ENCODE measurements at regions not wholly inside any gene's neighbourhood (a gene's known extent, or its start where the extent isn't known, plus 50 kb on each side); places are given as distances from the start of the nearest gene placed in this dataset.
"Not testable (repeated sequence)": the region's sequence is repeated elsewhere in the genome, so short reads cannot be mapped to it uniquely, and the experiment has no call there.

DNA sequence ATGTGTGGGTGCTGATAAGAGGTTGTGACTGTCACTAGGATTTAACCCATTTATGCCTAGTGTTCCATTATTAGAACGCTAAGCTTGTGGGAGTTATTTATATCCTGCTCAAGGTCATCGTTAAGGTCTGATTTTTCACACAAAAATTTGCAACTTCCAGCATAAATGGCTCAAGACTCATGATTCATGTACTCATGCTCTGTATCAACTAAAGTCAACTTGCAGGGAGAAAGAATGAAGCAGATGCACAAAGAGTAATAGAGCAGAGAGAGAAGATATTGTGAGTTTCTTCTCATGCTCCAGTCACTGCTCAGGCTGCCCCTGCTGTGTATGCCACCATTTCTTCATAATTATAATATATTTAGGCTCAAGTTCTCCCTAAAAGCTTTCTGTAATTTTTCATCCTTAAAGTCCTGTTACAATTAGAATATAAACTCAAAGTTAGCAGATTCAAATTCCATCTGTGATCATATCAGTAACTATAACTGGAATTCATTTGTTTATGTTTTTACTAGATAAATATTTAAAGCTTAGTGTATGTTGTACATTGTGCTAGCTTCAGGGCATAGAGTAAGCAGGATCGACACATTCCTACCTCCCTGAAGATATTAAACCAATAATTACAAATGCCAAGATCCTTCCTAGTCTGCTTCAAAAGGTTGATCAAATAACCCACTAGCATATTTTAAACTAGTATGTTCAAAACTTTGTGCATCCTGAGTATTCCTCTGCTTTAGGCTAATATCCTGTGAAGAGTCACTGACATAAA lies 136.7 kb downstream of the NUDT12 start:
- DNase-seq: no peak

DNA sequence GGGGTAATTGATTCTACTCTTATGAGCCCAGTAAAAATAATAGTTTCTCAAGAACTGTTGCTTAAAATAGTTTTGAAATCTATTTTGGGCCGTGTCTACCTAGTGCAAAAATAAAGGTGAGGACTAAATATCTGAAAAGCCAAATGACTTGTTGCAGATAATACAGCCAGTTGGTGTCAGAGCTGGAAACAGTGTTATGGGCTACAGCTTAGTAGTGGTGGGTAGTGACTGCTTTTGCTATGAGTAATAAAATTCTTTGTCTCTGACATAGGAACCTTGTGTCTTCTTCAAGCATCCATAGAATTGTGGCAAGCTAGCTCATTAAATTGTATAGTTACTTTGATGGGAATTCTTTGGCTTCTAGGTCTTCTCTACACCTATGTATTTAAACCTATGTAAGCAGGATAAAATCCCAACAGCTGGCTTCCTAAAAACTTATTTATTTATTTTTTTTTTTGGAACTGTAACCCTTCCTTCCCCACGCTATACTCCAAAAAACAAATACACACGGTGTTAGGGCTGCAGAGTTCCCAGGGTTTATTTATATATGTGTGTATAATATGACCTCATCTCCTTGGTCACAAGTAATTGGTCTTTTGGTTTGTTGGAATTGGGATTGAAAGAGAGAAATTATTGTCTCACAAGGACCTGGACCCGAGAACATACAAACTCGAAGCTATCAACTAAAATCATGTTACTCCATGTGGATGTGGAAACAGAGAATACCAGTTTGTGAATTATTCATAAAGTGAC lies 138.0 kb downstream of the NUDT12 start:
- no peak for DNase-seq

DNA sequence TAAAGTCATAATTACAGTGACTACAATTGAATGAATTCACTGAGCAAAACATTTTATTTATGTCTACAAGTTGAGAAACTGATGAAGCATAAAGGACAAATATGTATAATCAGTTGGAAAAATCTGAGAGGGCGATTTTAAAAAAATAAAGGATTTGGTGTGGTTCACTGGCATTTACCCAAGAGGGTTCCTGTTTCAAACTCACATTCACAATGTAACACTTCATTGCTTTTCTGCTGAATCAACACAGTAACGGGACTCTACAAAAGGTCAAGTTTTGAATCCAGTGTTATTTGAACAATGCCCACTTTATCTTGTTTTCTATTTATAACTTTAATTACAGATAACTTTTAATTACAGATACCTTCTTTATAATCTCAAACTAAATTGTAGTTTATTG lies 138.6 kb downstream of the NUDT12 start:
- DNase-seq: no peak

DNA sequence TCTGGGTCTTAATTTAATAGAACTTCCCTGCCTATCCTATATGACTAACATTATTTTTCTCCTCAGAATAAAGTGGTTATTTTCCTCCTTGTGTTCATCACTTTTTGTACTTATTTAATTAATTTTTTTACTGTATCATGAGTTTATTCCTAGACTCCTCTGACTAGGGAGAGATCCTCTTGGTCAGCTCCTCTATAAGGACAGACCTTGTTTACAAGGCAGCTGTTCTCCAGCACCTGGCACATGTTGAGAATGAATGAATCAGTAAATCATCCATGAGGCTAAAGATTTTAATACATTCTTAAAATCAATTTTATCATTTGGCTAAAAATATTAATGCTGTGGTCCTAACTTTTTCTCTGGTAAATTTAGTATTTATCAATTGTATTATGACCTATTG lies 139.8 kb downstream of the NUDT12 start:
- no peak for DNase-seq

DNA sequence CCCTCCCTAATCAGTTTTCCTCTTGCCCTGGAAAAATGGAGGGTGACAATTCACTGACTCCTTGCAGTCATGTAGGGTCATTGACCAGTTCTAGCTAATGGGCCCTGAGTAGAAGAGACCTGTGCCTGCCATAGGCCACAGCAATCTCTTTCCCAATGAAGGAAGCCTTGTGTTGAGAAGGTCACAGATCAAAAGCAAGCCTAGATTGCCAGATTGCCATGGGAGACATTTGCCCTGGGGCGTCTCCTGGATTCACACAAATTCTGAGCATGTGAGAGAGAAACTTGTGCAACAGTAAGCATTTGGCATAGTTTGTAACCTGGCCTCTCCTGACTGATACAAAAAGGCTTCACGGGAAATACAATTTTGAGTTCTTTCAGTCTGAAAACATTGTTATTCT lies 148.0 kb downstream of the NUDT12 start:
- no peak for DNase-seq

DNA sequence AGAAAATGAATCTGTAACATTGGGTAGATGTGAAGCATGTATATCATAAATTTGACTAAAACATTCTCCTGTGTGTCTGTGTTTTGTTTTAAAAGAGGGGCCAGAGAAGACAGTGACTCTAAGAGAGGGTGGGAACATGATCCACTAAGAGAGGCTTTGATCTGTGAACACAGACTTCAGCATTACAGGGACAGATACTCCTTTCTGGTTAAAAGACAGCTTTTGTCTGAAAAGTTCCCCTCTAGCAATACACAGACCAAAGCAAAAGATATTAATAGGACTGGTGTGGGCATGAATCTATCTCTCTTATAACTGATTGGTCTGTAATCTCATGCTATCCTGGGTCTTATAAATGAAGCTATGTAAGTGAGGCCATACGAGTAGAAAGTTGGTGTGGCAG lies 150.9 kb downstream of the NUDT12 start:
- no peak for DNase-seq

DNA sequence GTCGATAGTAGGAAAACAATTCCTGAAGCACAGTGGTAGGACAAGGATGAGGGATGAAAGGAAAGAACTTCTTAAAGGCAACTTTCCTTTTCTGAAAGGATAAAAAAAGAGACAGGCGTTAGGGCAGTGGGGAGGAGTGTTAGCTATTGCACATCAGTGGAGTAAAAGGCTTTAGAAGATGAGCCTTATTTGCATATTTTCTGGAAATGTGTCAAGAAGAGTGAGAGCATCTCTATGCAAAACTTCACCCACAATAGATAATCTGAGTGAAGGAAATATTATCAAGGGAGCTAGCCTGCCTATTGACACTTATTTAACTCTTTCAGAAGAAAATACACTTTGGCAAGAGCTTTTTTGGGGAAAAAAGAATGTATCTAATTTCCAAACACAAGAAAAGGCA lies 151.6 kb downstream of the MACIR start:
- DNase-seq: no peak

DNA sequence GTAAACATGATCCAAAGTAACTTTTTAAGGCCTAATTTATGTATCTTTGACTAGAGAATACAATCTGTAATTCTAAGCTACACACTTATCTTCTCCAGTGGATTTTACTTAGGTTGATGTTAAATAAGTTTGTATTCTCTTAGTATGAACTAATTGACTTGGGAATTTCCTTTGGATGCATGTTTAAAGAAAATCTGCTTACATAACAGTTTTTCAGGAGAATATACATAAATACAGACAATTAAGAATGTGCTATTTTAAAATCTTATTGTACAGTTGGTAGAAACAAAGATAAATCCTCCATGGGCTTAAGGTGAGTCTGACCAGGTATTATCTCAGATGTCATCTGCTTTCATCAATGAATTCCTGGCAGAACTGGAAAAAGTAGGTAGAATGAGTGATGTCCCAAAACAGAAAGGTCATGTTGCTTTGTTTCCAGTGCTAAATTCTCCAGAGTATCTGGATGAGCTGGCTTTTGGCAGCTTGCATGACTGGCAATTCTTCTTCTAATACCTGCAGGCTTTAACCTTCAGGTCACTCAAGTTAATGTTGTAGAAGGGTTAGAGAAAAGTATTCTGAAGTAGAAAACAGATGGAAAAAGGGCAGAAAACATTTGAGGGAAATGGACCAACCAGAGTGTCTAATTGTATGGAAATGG lies 150.6 kb downstream of the MACIR start:
- DNase-seq: no peak

DNA sequence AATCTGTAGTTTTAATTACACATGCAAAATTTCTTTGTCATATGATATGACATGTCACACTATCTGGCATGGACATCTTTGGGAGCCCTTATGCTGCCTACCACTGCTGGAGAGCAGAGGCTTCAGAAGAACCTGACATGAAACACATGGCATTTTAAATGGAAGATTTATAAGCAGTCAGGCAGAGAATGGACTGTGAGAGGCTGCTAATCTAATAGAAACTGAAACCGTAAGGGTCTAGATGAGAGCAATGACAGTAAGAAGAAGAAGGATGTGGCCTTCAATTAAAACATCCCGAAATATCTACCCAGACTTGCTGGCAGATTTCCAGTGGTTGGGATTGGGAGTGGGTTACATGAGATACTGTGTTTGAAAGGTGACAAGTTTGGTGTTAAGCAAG lies 149.8 kb downstream of the MACIR start:
- DNase-seq: no peak

DNA sequence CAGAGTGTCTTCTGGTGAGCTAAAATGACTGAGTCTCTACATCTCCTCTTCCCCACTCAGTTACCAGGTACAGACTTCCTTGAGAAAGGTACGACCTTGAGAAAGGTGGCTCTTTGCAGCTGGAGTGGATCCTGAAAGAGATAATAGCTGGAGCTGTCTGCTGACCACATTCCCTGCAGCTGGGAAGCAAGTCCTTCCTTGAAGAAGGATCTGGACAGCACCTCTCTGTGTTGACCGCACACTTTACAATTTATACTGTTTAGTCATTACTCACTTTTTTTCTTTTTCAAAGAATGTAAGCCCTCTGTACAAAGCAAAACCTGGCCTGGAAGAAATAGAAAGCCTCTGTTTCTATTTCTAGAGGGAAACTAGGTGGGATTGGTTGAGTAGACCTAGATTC lies 148.8 kb downstream of the MACIR start:
- DNase-seq: no peak

DNA sequence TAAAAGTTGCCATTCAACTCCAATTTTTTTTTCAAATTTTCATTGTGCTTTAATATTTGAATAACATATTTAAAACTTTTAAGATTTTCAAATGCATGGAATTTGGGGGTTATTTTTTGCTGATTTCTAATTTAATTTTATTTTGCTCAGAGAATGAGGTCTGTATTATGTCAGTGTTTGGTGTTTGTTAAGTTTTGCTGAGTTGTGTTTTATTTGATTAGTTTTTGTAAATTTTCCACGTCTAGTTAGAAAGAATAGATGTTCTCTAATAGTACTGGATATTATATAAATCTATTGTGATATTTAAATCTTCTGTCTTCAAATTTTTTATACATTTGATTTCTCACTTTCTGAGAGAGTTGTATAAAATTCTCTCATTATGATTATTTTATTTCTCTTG lies 145.9 kb downstream of the MACIR start:
- no peak for DNase-seq

DNA sequence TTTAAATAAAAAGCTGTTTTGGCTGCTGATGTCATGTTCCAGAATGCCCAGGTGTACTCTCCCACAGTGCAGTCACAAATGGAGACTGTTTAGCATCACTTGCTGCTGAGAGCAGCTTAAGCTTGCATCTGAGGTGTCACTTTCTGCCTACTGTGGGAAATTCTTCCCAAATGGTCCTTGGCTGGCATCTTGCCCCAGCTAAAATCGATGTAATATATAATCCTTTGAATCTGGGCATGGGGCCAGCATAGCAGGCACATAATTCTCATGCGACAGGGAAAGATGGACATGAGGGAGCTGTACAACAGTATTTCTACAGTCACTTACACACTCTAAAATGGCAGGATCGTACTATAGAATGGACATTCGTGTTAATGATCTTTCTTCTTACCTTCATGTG lies 144.3 kb downstream of the MACIR start:
- DNase-seq: no peak

DNA sequence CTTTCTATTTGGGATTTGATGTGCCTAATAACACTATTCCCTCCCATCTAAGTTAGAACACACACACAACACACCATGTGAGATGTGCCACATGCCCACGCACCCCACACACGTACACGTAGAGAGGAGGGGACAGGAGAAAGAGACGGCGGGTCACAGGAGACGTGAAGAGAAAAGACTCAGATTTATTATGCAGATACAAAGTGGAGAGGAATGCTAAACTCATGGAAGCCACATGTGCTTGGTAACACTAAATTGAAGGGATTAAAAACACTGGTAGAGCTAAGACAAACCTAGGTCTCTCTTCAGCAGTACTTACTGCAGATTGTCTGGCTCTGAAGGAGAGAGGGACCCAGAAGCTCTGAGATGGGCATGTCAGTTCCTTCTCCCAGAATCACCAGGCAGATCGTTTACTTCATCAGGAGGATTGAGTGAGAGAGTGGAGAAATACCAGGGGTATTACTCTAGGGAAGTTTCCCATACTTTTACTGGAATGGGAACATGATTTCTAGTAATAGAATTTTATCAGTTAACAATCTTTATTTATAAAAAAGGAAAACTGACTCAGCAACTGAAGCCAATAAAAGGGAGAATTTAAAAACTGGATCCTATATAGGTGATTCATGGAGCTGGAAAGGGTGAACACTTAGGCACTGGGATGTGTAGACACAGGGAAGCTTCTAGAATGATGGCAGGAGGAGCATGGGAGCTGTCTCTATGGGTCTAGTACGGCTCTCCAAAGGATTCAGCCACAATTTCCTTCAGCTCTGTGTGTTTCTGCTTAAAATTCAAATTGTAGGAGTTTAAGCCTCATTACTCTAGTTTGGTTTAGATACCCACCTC lies 139.4 kb downstream of the MACIR start:
- no peak for DNase-seq

DNA sequence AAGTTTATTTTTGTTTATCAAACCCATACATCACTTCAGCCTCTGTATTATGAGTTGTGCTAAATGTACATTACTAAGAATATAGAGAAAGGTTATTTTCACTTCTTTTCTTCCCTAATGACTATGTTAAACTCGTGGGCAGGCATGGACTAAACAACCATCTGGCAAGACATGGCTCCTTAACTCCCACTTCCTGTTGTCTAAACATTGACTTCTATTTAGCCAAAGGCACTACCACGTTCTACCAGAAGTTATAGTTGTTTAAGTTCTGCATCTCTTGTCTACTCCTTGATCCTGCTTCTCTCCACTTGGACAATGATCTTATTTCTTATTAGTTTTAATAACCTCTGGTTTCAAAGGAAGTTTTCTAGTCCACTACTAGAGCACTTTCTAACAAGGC lies 136.1 kb downstream of the MACIR start:
- no peak for DNase-seq

DNA sequence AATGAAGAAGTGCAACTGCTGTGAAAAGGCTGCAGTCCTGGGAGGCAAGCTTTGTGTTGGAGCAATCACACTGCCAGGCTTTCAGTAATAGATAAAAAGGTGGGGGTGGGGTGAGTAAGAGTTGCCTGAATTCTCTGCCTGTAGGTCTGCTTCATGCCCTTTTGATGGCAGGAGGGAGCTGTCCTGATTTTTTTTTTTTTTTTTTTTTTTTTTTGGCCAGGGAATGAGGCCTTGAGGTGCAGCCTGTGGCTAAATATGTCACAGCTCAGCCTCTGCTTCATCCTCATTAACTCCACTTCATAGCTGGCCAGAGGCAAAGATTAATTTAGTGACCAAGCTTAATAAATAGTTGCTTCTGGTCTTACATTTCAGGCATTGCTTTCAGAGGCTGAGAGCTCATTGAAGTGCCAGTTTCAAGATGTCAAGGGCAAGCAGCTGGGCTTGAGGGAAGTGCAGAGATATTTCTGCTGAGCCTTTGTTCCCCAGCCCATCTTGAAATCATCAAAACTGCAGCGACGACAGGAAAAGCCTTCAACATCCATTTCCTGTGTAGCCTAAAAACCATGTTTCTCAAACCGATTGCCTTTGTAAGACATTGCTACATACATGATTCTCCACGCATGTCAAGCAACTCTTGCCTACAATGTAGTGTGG lies 134.7 kb downstream of the MACIR start:
- DNase-seq: no peak

DNA sequence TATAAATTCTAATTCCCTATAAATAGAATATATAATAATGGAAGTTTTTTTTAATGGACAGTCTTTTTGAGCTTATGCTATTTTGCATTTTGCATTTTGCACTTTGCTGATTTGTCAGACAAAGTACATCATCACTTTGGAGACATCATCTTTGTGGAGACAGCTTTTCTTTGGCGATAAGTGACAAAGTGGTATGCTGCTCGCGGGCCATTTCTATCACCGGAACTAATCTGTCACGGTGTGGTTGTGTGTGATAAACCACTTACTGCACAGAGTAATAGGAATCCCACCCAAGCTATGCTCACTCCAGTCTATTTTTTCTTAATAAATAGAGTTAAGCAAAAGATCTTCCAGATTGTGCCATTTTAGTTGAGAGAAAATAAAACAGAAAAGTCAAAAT lies 133.1 kb downstream of the MACIR start:
- DNase-seq: no peak

DNA sequence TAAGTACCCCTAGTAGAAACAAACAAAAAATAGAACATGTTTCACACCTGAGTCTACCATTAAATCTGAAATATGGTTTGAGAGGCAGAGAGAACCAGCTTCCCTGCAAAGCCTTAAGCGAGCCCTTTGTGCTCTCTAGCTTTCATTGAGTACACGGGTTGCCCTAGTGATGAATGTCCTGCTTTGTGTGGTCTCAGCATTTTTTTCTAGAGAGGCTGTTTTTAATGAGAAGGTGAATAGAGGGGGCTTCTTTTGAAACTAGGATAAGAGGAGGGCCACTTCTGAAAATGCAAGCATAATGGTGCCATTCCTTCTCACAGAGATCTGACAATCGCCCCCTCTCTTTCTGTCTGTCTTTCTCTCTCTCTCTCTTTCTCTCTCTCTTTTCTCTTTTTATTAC lies 131.3 kb downstream of the MACIR start:
- no peak for DNase-seq

DNA sequence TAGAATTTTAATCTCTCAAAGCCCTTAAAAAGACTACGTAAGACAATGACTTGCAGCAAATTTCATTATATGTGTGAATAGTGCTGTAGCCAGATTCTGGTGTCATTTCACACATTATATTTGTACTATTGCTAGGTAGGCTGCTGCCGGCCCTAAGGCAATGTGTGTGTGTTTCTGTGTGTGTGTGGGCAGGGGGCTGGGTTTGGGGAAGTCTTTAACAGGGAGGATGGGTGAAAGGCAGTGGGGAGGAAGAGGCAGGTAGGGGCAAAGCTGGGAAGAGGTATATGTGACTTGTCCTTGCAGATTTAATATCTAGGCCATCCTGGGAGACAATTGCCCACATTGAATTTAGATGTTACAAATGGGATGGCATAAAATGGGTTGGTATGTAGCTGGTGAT lies 130.8 kb downstream of the MACIR start:
- DNase-seq: no peak

DNA sequence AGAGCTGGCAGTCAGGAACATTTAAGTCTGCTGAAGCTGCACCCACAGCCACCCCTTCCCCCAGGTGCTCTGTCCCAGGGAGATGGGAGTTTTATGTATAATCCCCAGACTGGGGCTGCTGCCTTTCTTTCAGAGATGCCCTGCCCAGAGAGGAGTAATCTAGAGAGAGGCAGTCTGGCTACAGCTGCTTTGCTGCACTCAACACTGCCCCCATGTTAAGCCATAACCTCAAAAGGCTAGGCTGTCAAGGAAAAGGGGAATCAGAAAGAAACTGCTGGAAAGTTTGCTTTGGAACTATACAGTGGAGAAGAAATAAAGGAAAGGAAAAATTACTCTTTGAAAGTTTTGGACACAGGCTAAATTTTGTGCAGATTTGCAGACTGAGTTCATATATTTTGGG lies 127.2 kb downstream of the MACIR start:
- DNase-seq: no peak

DNA sequence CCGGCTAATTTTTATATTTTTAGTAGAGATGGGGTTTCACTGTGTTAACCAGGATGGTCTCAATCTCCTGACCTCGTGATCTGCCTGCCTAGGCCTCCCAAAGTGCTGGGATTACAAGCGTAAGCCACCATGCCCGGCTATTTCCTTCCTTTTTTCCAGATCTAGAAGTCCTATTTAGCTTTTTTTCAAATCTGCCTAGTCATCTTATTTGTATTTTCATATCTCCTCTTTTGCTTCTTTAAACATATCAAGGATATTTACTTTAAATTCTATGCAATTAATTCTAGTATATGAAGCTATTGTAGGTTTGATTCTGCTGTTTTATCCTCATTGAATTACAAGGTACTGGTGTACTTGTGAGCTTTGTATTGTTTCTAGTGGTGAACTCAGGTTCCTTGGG lies 119.1 kb downstream of the MACIR start:
- not testable (repeated sequence) for DNase-seq

DNA sequence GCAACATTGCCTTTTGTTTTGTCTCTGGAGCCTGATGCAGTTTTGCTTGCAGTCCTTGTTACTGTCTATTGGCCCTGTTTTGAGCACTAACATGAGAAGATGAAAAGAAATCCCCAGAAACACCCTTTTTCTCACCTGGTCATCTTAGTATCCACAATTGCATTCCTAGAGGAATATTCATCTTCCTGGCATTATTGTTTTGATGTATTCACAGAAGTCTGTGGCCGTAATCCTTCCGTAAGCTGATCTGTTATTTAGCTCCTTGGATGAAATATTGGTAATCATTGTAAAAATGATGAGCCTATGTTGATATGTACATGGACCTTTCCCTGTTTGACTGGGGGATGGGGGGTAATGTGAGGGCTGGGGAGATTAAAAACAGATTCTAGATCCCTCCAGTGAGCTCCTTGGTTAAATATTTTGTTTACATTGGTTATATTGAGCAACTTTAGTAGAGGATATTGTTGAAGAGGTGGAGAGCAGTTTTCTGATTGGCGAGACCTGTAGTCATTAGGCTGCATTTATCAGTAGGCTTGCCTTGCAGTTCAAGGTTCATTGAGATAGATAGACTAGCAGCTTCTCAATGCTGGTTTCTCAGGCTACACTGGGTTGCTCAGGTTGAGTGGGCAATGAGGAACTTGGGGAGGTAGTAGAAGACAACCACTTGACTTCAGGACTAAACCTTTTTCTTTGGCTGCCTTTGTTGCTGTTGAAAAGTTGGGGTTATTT lies 117.5 kb downstream of the MACIR start:
- no peak for DNase-seq

DNA sequence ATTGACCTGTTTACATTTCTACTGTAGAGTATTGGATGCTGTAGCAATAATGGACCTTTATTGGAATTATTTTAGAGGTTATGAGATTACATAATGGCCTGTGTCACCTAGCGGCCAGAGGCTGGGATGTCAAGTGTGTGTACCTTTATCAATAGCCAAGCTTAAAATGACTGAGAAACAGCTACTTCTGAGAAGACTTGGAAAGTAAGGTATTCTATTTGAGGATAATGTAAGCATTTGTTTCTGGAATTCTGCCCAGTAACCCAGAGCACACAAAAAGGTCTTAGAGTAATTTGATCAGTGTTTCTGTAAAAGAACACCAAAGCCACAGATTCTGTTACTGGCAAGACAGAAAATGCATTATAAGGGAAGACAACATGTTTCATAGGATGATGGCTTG lies 116.8 kb downstream of the MACIR start:
- DNase-seq: no peak
